Activated naive CD4-positive, alpha-beta T cell treated with anti-CD3 and anti-CD28 coated beads for 36 hours (primary cell): ENCODE measurements at regions not wholly inside any gene's neighbourhood (a gene's known extent, or its start where the extent isn't known, plus 50 kb on each side); places are given as distances from the start of the nearest gene placed in this dataset.
"Not testable (repeated sequence)": the region's sequence is repeated elsewhere in the genome, so short reads cannot be mapped to it uniquely, and the experiment has no call there.

Experiments used
- CTCF ChIA-PET: fragments of 350-600 bp; sonication (Branson Sonifier 250); formaldehyde crosslinking; loops from one replicate; lab custom pipeline; 2021; ENCODE audit warnings: antibody characterized with exemption; lab: Charles Lee
- DNase-seq: peaks from one replicate; pipeline ENCODE4 v3.0.0-alpha.2; 2020
- H3K27ac Mint-ChIP-seq: one replicate; pipeline ENCODE4 v1.8.0; 2021; ENCODE audit warnings: mild to moderate bottlenecking, mixed read lengths
- H3K27me3 Mint-ChIP-seq: one replicate; pipeline ENCODE4 v1.8.0; 2021; ENCODE audit warnings: low read depth, mixed read lengths
- H3K36me3 Mint-ChIP-seq: one replicate; pipeline ENCODE4 v1.8.0; 2021; ENCODE audit warnings: low read depth, mixed read lengths
- H3K4me1 Mint-ChIP-seq: one replicate; pipeline ENCODE4 v1.8.0; 2021; ENCODE audit warnings: low read depth, mixed read lengths
- H3K4me3 Mint-ChIP-seq: one replicate; pipeline ENCODE4 v1.8.0; 2021; ENCODE audit warnings: mild to moderate bottlenecking, moderate library complexity, mixed read lengths
- H3K9me3 Mint-ChIP-seq: one replicate; pipeline ENCODE4 v1.8.0; 2021; ENCODE audit warnings: mixed read lengths
- intact Hi-C: fragments of 100-400 bp; cut with micrococcal nuclease; formaldehyde crosslinking; loops from one replicate; pipeline ENCODE4 v1.15.1; 2023

DNA sequence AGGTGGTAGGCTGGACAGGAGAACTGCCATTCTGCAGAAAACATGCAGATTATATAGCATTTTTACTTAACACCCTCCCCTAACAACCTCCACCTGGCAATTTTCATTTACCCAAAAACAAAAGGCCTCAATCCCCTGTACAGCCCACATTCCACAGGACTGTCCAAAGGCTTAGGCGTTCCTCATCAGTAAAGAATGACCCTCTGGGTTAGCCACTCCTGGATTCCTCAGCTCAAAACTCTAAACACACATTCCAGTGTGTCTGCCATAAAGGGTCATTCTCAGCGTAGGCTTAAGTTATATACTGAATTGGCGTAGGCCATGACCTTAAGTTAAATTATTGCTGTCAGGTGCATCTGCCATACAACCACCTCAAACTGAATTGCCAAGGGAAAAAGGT is 261.8 kb upstream of the CHAC2 start:
- CTCF ChIA-PET = interaction anchor here (0.6 kb wide), 1 partner anchor 31 kb away, joined by 3 read pairs; no protein-coding TSS in a partner anchor
- Mint-ChIP-seq H3K9me3 (no peaks in the 10 kb centered on the region), H3K27me3 (no peaks in the 10 kb centered on the region), H3K36me3 (no peaks in the 10 kb centered on the region), H3K27ac (no peak overlapping the region), H3K4me1 (no peaks in the 10 kb centered on the region), H3K4me3 (no peak overlapping the region)
- DNase-seq = no peak
- intact Hi-C loops = no loop called here

DNA sequence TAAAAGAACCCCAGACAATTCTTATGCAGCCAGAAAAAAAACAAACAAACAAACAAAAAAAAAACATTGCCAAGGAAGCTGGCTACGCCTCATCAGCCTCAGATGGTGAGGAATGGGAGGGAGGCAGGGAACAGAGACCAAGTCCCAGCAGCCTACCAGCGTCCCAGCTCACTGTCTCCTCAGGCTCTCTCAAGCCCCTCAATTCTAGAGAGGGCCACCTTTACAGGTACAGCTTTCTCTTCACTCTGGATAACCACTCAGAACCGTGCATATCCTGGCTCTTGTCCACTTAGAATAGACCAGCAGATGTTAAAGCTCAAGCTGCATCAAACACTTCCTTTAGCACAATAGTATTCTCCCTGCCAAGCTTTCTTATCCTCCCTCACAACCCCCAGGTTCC is 263.1 kb upstream of the CHAC2 start:
- intact Hi-C loops = no loop called here
- Mint-ChIP-seq H3K27ac (no peak overlapping the region), H3K9me3 (no peaks in the 10 kb centered on the region), H3K36me3 (no peaks in the 10 kb centered on the region), H3K4me1 (no peaks in the 10 kb centered on the region), H3K27me3 (no peaks in the 10 kb centered on the region), H3K4me3 (no peak overlapping the region)
- CTCF ChIA-PET = interaction anchor here (1.5 kb wide), 1 partner anchor 8 kb away, joined by 3 read pairs; no protein-coding TSS in a partner anchor
- no peak for DNase-seq

DNA sequence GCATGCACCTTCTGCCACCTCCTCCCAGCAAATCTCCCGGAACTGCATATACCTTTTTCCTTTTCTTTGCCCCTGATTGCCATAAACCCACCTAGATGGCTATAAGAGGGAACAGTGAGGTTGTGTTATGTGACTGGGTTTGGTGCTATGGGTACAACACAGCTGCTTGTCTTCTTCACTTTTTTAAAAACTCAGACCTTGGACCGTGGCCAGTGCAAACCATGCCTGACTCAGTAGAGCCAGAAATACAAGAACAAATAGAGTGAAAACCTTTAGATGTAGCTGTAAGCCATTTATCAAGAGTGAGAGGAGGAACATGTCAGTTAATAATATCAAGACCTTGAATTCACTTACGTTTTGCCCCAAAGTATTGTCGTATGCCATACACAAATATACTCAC is 267.4 kb upstream of the CHAC2 start:
- Mint-ChIP-seq H3K9me3 (no peaks in the 10 kb centered on the region), H3K36me3 (no peaks in the 10 kb centered on the region), H3K27ac (no peak overlapping the region), H3K27me3 (no peaks in the 10 kb centered on the region), H3K4me1 (no peaks in the 10 kb centered on the region), H3K4me3 (no peak overlapping the region)
- intact Hi-C loops = no loop called here
- no peak for DNase-seq
- CTCF ChIA-PET = no interaction called here

- Mint-ChIP-seq H3K36me3 (no peaks in the 10 kb centered on the region), H3K4me3 (no peak overlapping the region), H3K4me1 (no peaks in the 10 kb centered on the region), H3K27ac (no peak overlapping the region), H3K27me3 (no peaks in the 10 kb centered on the region), H3K9me3 (no peaks in the 10 kb centered on the region)
- CTCF ChIA-PET = no interaction called here
- DNase-seq = no peak
- intact Hi-C loops = no loop called here
Observed at GRCh38 chr2:53498210-53498609, 269.4 kb upstream of the CHAC2 start.

- CTCF ChIA-PET = no interaction called here
- no peak for DNase-seq
- intact Hi-C loops = no loop called here
- Mint-ChIP-seq H3K36me3 (no peaks in the 10 kb centered on the region), H3K9me3 (no peaks in the 10 kb centered on the region), H3K4me3 (no peak overlapping the region), H3K27ac (no peak overlapping the region), H3K4me1 (no peaks in the 10 kb centered on the region), H3K27me3 (no peaks in the 10 kb centered on the region)
Observed at GRCh38 chr2:53497020-53497419, 270.6 kb upstream of the CHAC2 start.

- H3K27me3 Mint-ChIP-seq = peaks cover 3% of the 10 kb centered on the region
- H3K36me3 Mint-ChIP-seq = no peaks in the 10 kb centered on the region
- H3K4me3 Mint-ChIP-seq = no peak overlapping the region
- no peaks in the 10 kb centered on the region for H3K9me3 Mint-ChIP-seq
- no peak overlapping the region for H3K27ac Mint-ChIP-seq
- CTCF ChIA-PET = no interaction called here
- intact Hi-C loops = no loop called here
- H3K4me1 Mint-ChIP-seq = no peaks in the 10 kb centered on the region
- DNase-seq = no peak
Observed at GRCh38 chr2:53493210-53493609, 274.4 kb upstream of the CHAC2 start.

- CTCF ChIA-PET = no interaction called here
- intact Hi-C loops = no loop called here
- Mint-ChIP-seq H3K4me3 (no peak overlapping the region), H3K36me3 (no peaks in the 10 kb centered on the region), H3K27ac (no peak overlapping the region), H3K4me1 (no peaks in the 10 kb centered on the region), H3K27me3 (peaks cover 3% of the 10 kb centered on the region), H3K9me3 (no peaks in the 10 kb centered on the region)
- no peak for DNase-seq
Observed at GRCh38 chr2:53490659-53491058, 276.9 kb upstream of the CHAC2 start.

GRCh38 chr2:53486185-53486899 is 281.3 kb upstream of the CHAC2 start:
- H3K27ac Mint-ChIP-seq, H3K4me1 Mint-ChIP-seq, H3K4me3 Mint-ChIP-seq, H3K27me3 Mint-ChIP-seq, H3K9me3 Mint-ChIP-seq, DNase-seq, intact Hi-C loops, H3K36me3 Mint-ChIP-seq: not testable (repeated sequence)
- CTCF ChIA-PET = interaction anchor here (0.6 kb wide), 1 partner anchor 394 kb away, joined by 3 read pairs; no protein-coding TSS in a partner anchor

- no peak overlapping the region for H3K27ac Mint-ChIP-seq
- CTCF ChIA-PET = interaction anchor here (0.6 kb wide), 1 partner anchor 32 kb away, joined by 3 read pairs; no protein-coding TSS in a partner anchor
- no peaks in the 10 kb centered on the region for H3K27me3 Mint-ChIP-seq
- H3K36me3 Mint-ChIP-seq = no peaks in the 10 kb centered on the region
- H3K4me3 Mint-ChIP-seq = no peak overlapping the region
- no peak for DNase-seq
- no peaks in the 10 kb centered on the region for H3K9me3 Mint-ChIP-seq
- intact Hi-C loops = no loop called here
- H3K4me1 Mint-ChIP-seq = no peaks in the 10 kb centered on the region
Observed at GRCh38 chr2:53485021-53485728, 282.4 kb upstream of the CHAC2 start.

- H3K27me3 Mint-ChIP-seq = no peaks in the 10 kb centered on the region
- H3K9me3 Mint-ChIP-seq = no peaks in the 10 kb centered on the region
- H3K36me3 Mint-ChIP-seq = no peaks in the 10 kb centered on the region
- H3K4me1 Mint-ChIP-seq = no peaks in the 10 kb centered on the region
- no peak overlapping the region for H3K27ac Mint-ChIP-seq
- DNase-seq = no peak
- H3K4me3 Mint-ChIP-seq = no peak overlapping the region
- CTCF ChIA-PET = no interaction called here
- intact Hi-C loops = no loop called here
Observed at GRCh38 chr2:53484531-53484930, 283.1 kb upstream of the CHAC2 start.

GRCh38 chr2:53477517-53477916 is 290.1 kb upstream of the CHAC2 start:
- intact Hi-C loops = no loop called here
- no peaks in the 10 kb centered on the region for H3K4me1 Mint-ChIP-seq
- CTCF ChIA-PET = interaction anchor here (0.7 to 1.0 kb wide), 2 partner anchors 12 to 16 kb away, joined by 3 read pairs; no protein-coding TSS in a partner anchor
- no peaks in the 10 kb centered on the region for H3K9me3 Mint-ChIP-seq
- no peaks in the 10 kb centered on the region for H3K36me3 Mint-ChIP-seq
- peaks cover 9% of the 10 kb centered on the region for H3K27me3 Mint-ChIP-seq
- H3K4me3 Mint-ChIP-seq = no peak overlapping the region
- H3K27ac Mint-ChIP-seq = no peak overlapping the region
- DNase-seq = no peak

DNA sequence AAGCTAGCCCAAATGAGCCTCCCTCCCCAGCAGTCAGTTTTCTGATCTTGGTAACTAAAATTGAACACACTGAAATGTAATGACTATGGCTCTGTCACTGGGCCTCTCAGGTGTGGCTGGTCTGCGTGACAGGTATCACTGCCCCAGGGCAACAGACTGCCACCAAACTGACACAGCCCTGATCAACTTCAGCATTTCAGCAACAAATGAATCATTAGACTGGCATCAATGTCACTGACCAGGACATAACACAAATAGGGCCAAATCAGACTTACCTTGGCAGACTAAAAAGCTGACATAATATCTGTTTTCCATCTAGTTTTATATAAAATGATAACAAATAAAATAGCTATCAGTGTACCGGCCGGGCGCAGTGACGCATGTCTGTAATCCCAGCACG is 290.8 kb upstream of the CHAC2 start:
- CTCF ChIA-PET = interaction anchor here (0.7 to 1.0 kb wide), 2 partner anchors 12 to 15 kb away, joined by 3 read pairs; no protein-coding TSS in a partner anchor
- intact Hi-C loops = no loop called here
- H3K4me1 Mint-ChIP-seq = no peaks in the 10 kb centered on the region
- H3K9me3 Mint-ChIP-seq = no peaks in the 10 kb centered on the region
- no peak for DNase-seq
- no peaks in the 10 kb centered on the region for H3K36me3 Mint-ChIP-seq
- peaks cover 9% of the 10 kb centered on the region for H3K27me3 Mint-ChIP-seq
- H3K4me3 Mint-ChIP-seq = no peak overlapping the region
- H3K27ac Mint-ChIP-seq = no peak overlapping the region

GRCh38 chr2:53475766-53476165 is 291.8 kb upstream of the CHAC2 start:
- CTCF ChIA-PET = no interaction called here
- DNase-seq = no peak
- H3K4me1 Mint-ChIP-seq = no peaks in the 10 kb centered on the region
- no peak overlapping the region for H3K4me3 Mint-ChIP-seq
- H3K27me3 Mint-ChIP-seq = peaks cover 9% of the 10 kb centered on the region
- intact Hi-C loops = no loop called here
- no peaks in the 10 kb centered on the region for H3K9me3 Mint-ChIP-seq
- H3K27ac Mint-ChIP-seq = no peak overlapping the region
- H3K36me3 Mint-ChIP-seq = no peaks in the 10 kb centered on the region
